Small intestine (tissue), 7 donors: ENCODE measurements at regions not wholly inside any gene's neighbourhood (a gene's known extent, or its start where the extent isn't known, plus 50 kb on each side); places are given as distances from the start of the nearest gene placed in this dataset.
"Not testable (repeated sequence)": the region's sequence is repeated elsewhere in the genome, so short reads cannot be mapped to it uniquely, and the experiment has no call there.

Experiments used
- DNase-seq, 2 donors: peaks; one replicate each; pipeline versions ENCODE4 v3.0.0 to v3.0.0-alpha.2; 2013
- FAIRE-seq: peaks from 2 replicates; lab custom pipeline; 2012; peaks lifted over from hg19 to GRCh38; lab: Jason Lieb, UNC
- H3K27ac ChIP-seq, 3 donors: one replicate each; pipeline ENCODE4 v1.5.1; 2013; ENCODE audit warnings: low read length in 2 of 3, mild to moderate bottlenecking in 2 of 3, control low read depth in 1 of 3, inconsistent platforms in 1 of 3, low read depth in 1 of 3, moderate library complexity in 1 of 3
- H3K27me3 ChIP-seq, 3 donors: one replicate each; pipeline ENCODE4 v1.6.1; 2013; ENCODE audit warnings: low read length in 3 of 3, inconsistent platforms in 1 of 3; ENCODE audit not compliant: control insufficient read depth in 3 of 3, insufficient read depth in 3 of 3
- H3K36me3 ChIP-seq, 3 donors: one replicate each; pipeline ENCODE4 v1.6.1; 2013; ENCODE audit warnings: low read length in 3 of 3, inconsistent platforms in 1 of 3, low read depth in 1 of 3, mild to moderate bottlenecking in 1 of 3, moderate library complexity in 1 of 3; ENCODE audit not compliant: control insufficient read depth in 3 of 3, insufficient read depth in 2 of 3
- H3K4me1 ChIP-seq, 3 donors: one replicate each; pipeline ENCODE4 v1.6.1; 2013; ENCODE audit warnings: low read length in 2 of 3, inconsistent platforms in 1 of 3, low read depth in 1 of 3, mild to moderate bottlenecking in 1 of 3, moderate library complexity in 1 of 3; ENCODE audit not compliant: control insufficient read depth in 3 of 3, insufficient read depth in 2 of 3
- H3K4me3 ChIP-seq, 3 donors: one replicate each; pipeline ENCODE4 v1.5.1; 2013; ENCODE audit warnings: low read length in 3 of 3, control low read depth in 1 of 3, inconsistent platforms in 1 of 3, low read depth in 1 of 3, mild to moderate bottlenecking in 1 of 3, moderate library complexity in 1 of 3
- H3K9me3 ChIP-seq, 2 donors: one replicate each; pipeline ENCODE4 v1.6.1; 2013; ENCODE audit warnings: low read depth in 1 of 2, low read length in 1 of 2; ENCODE audit not compliant: control insufficient read depth in 2 of 2, insufficient read depth in 1 of 2
- WGBS, 3 donors: extraction: QIAGEN DNeasy Blood & Tissue Kit; methylation state at CpG; one replicate each; pipeline ENCODE4 v1.1.7; 2013; 5-methylcytosine and 5-hydroxymethylcytosine counted together
- donor health status: healthy with polysubstance abuse.
- donor health status: control.
- donor health status: control.
- donor health status: Bipolar disorder and iron deficiency.
- donor health status: healthy.

DNA sequence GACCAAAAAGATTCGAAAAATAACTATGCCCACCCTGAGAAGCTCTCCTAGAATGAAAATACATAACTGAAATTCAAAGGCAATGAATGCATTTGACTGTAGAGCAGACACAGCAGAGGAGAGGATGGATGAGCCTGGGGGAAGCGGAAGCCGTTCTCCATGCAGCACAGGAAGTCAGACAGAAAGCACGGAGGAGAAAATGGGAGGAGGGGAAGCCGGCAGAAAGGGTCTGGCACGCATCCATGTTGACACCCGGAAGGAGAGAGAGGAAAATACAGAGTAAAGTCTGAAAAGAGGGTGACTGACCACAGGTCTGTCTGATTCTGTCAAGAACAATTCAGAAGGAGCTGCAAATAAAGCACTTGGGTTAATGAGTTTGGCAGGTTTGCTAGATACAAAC, 161.0 kb upstream of the FOXD4L5 start:
- WGBS, 3 donors: 60 to 85% (median 84%) methylated on average over 7 of the region's 7 CpGs
- DNase-seq, H3K4me1 ChIP-seq, FAIRE-seq, H3K9me3 ChIP-seq, H3K27me3 ChIP-seq, H3K36me3 ChIP-seq, H3K27ac ChIP-seq, H3K4me3 ChIP-seq: not testable (repeated sequence)

DNA sequence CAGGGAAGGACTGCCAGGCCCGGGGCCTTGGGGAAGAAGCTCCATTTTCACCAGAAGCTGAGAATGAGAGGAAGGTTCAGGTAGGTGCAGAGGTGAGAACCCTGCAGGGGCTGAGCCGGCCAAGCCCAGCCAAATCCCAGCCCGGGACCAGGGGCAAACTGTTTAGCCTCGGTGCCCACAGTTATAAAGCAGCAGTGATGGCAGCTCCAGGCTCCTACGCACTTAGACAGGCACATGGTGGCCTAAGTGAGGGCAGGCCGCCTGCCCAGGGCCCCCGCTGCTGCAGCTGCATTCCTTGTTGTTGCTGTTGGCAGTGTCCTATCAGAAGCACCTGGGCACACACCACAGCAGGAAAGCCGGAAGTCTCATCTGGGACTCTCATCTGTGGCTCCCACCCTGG, 159.9 kb upstream of the FOXD4L5 start:
- Histone ChIP-seq H3K27me3 (no peaks in the 10 kb centered on the region), H3K27ac (no peak overlapping the region), H3K36me3 (no peaks in the 10 kb centered on the region), H3K4me1 (no peaks in the 10 kb centered on the region), H3K9me3 (peaks cover 3 to 4% of the 10 kb centered on the region in 2 donors), H3K4me3 (no peak overlapping the region)
- DNase-seq: no peak
- no peak for FAIRE-seq
- WGBS, 3 donors: 73 to 82% (median 79%) methylated on average over 8 of the region's 8 CpGs

- not testable (repeated sequence) for H3K9me3 ChIP-seq, DNase-seq, H3K27me3 ChIP-seq, H3K4me1 ChIP-seq, H3K4me3 ChIP-seq, FAIRE-seq, H3K36me3 ChIP-seq, H3K27ac ChIP-seq
- WGBS, 3 donors: 85 to 92% (median 90%) methylated on average over 11 of the region's 12 CpGs
These were observed 157.1 kb upstream of the FOXD4L5 start for GRCh38 chr9:65442116-65442515.

- not testable (repeated sequence) for H3K4me1 ChIP-seq
These were observed 156.4 kb upstream of the FOXD4L5 start for GRCh38 chr9:65441324-65441920.

GRCh38 chr9:65437724-65438123, 152.7 kb upstream of the FOXD4L5 start:
- peaks cover 0 to 2% of the 10 kb centered on the region in 2 donors for H3K9me3 ChIP-seq
- H3K4me3 ChIP-seq: no peak overlapping the region
- no peak for DNase-seq
- no peaks in the 10 kb centered on the region for H3K4me1 ChIP-seq
- FAIRE-seq: no peak
- H3K27me3 ChIP-seq: no peaks in the 10 kb centered on the region
- WGBS, 3 donors: 69 to 89% (median 75%) methylated on average over 2 of the region's 2 CpGs
- H3K36me3 ChIP-seq: no peaks in the 10 kb centered on the region
- H3K27ac ChIP-seq: no peak overlapping the region

More at GRCh38 chr9:65441324-65441920, 156.4 kb upstream of the FOXD4L5 start:
- not testable (repeated sequence) for H3K9me3 ChIP-seq, FAIRE-seq, H3K27ac ChIP-seq, H3K36me3 ChIP-seq, H3K27me3 ChIP-seq, H3K4me3 ChIP-seq, DNase-seq
- WGBS, 3 donors: 87 to 93% (median 88%) methylated on average over 10 of the region's 10 CpGs

GRCh38 chr9:65435464-65435863, 150.5 kb upstream of the FOXD4L5 start:
- no peak for DNase-seq
- no peak overlapping the region for H3K4me3 ChIP-seq
- H3K27ac ChIP-seq: no peak overlapping the region
- H3K27me3 ChIP-seq: no peaks in the 10 kb centered on the region
- H3K36me3 ChIP-seq: no peaks in the 10 kb centered on the region
- 83 to 91% (median 90%) methylated on average over 10 of the region's 10 CpGs for WGBS, 3 donors
- FAIRE-seq: no peak
- no peaks in the 10 kb centered on the region for H3K4me1 ChIP-seq
- H3K9me3 ChIP-seq: peaks cover 2% of the 10 kb centered on the region in 2 donors

- no peak for FAIRE-seq
These were observed 147.8 kb upstream of the FOXD4L5 start for GRCh38 chr9:65432722-65433323.

GRCh38 chr9:65432051-65432450, 147.0 kb upstream of the FOXD4L5 start:
- no peaks in the 10 kb centered on the region for H3K4me1 ChIP-seq
- FAIRE-seq (no peak), DNase-seq (no peak)
- WGBS, 3 donors: 82 to 89% (median 83%) methylated on average over 2 of the region's 2 CpGs
- no peaks in the 10 kb centered on the region for H3K36me3 ChIP-seq
- H3K27me3 ChIP-seq: no peaks in the 10 kb centered on the region
- no peak overlapping the region for H3K27ac ChIP-seq
- H3K4me3 ChIP-seq: no peak overlapping the region
- peaks cover 2% of the 10 kb centered on the region in 2 donors for H3K9me3 ChIP-seq

More at GRCh38 chr9:65432722-65433323, 147.8 kb upstream of the FOXD4L5 start:
- Histone ChIP-seq H3K4me3 (no peak overlapping the region), H3K27me3 (no peaks in the 10 kb centered on the region), H3K9me3 (peaks cover 2% of the 10 kb centered on the region in 2 donors), H3K4me1 (no peaks in the 10 kb centered on the region), H3K36me3 (no peaks in the 10 kb centered on the region), H3K27ac (no peak overlapping the region)
- whole genome bisulfite sequencing, 3 donors: 86 to 91% (median 88%) methylated on average over 6 of the region's 6 CpGs
- DNase-seq: no peak
